ENCODE measurements at regions not wholly inside any gene's neighbourhood (a gene's known extent, or its start where the extent isn't known, plus 50 kb on each side); places are given as distances from the start of the nearest gene placed in this dataset.

DNA sequence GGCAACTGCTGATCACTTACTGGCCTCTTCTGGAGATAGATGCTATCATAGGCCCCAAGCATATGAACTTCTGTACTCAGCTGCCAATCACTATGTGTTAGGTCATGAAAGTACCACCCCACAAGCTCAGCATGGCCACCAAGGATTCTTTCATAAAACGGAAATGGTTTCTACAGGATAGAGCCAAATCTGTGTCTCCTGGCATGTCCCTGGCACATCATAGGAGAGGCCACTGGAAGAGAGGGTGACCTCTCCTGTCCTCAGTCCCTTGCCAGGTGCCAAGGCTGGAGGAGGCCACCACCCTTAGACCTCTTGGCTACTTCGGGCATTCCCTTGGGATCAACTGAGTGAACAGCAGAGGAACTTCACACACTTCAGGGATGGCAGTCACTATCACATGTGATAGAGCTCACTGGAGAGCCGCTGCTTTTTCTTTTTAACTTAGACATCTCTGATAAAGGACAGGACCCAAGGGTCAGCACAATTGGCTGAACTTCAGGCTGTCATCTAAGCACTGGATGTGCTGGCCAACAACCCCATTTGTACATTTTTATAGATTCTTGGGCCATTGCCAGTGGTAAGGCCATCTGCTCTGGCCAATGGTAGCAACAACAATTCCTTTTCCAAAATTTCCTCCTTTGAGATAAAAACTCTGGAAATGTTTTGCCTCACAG is 425.2 kb downstream of the SQOR start (continued):
- TF ChIP-seq SP2 (IDR thresholded peaks at IDR 0.05; ENCODE audit: low read length) = no peak

Measured in H1 (cell line).